Uterus (tissue), 3 donors: ENCODE measurements at regions not wholly inside any gene's neighbourhood (a gene's known extent, or its start where the extent isn't known, plus 50 kb on each side); places are given as distances from the start of the nearest gene placed in this dataset.

Experiments
- DNase-seq, 2 donors: peaks; one replicate each; pipeline ENCODE4 v3.0.0-alpha.2; 2019 to 2020
- H3K27ac ChIP-seq, 2 donors: fragments of 200-600 bp; sonication (generic); 1 replicate in 1 of 2; 2 replicates in 1 of 2; pipeline ENCODE4 v1.5.1; 2016 to 2018
- H3K27me3 ChIP-seq, 2 donors: fragments of 200-600 bp; sonication (generic); one replicate each; pipeline ENCODE4 v1.5.1; 2018 to 2019; ENCODE audit warnings: control low read depth in 1 of 2
- H3K36me3 ChIP-seq, 2 donors: fragments of 200-600 bp; sonication (generic); one replicate each; pipeline ENCODE4 v1.5.1; 2019; ENCODE audit warnings: control low read depth in 1 of 2
- H3K4me1 ChIP-seq, 2 donors: fragments of 200-600 bp; sonication (generic); one replicate each; pipeline ENCODE4 v1.5.1; 2018 to 2019; ENCODE audit warnings: control low read depth in 1 of 2
- H3K4me3 ChIP-seq, 2 donors: fragments of 200-600 bp; sonication (generic); 1 replicate in 1 of 2; 2 replicates in 1 of 2; pipeline ENCODE4 v1.5.1; 2018 to 2019; ENCODE audit warnings: mild to moderate bottlenecking in 1 of 2
- H3K9me3 ChIP-seq, 2 donors: fragments of 200-600 bp; sonication (generic); one replicate each; pipeline ENCODE4 v1.5.1; 2019; ENCODE audit warnings: control low read depth in 1 of 2
- POLR2A ChIP-seq, 2 donors: fragments of 450-650 bp; IDR thresholded peaks; one replicate each; pipeline ENCODE4 v1.6.1; 2016; ENCODE audit warnings: antibody characterized with exemption in 2 of 2, mild to moderate bottlenecking in 1 of 2, moderate library complexity in 1 of 2
- intact Hi-C: fragments of 100-400 bp; cut with DNase I; formaldehyde crosslinking; loops from one replicate; pipeline ENCODE4 v1.15.1; 2023; ENCODE audit warnings: low total_unique reads
- TF ChIP-seq, protein P1 (sequence below), 4 experiments: fragments of 200-600 bp in 2 of 4; fragments of 450-650 bp in 2 of 4; sonication (generic) in 2 of 4; IDR thresholded peaks; one replicate each; pipeline ENCODE4 v1.5.1; 2016 to 2019; ENCODE audit warnings: antibody characterized with exemption in 4 of 4, mild to moderate bottlenecking in 2 of 4, moderate library complexity in 1 of 4
- donor health status: DM: yes; HTN: yes; CAD: no.

GRCh38 chr4:57661517-57662090 is 551.4 kb upstream of the IGFBP7 start:
- Histone ChIP-seq H3K9me3 (no peaks in the 10 kb centered on the region), H3K27ac (no peak overlapping the region), H3K4me3 (no peak overlapping the region), H3K4me1 (no peaks in the 10 kb centered on the region), H3K27me3 (no peaks in the 10 kb centered on the region), H3K36me3 (no peaks in the 10 kb centered on the region)
- intact Hi-C loops: no loop called here
- DNase-seq: no peak
- TF ChIP-seq, protein P1, sequence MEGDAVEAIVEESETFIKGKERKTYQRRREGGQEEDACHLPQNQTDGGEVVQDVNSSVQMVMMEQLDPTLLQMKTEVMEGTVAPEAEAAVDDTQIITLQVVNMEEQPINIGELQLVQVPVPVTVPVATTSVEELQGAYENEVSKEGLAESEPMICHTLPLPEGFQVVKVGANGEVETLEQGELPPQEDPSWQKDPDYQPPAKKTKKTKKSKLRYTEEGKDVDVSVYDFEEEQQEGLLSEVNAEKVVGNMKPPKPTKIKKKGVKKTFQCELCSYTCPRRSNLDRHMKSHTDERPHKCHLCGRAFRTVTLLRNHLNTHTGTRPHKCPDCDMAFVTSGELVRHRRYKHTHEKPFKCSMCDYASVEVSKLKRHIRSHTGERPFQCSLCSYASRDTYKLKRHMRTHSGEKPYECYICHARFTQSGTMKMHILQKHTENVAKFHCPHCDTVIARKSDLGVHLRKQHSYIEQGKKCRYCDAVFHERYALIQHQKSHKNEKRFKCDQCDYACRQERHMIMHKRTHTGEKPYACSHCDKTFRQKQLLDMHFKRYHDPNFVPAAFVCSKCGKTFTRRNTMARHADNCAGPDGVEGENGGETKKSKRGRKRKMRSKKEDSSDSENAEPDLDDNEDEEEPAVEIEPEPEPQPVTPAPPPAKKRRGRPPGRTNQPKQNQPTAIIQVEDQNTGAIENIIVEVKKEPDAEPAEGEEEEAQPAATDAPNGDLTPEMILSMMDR (IDR thresholded peaks at IDR 0.05): no peak
- TF ChIP-seq POLR2A (IDR thresholded peaks at IDR 0.05): no peak

DNA sequence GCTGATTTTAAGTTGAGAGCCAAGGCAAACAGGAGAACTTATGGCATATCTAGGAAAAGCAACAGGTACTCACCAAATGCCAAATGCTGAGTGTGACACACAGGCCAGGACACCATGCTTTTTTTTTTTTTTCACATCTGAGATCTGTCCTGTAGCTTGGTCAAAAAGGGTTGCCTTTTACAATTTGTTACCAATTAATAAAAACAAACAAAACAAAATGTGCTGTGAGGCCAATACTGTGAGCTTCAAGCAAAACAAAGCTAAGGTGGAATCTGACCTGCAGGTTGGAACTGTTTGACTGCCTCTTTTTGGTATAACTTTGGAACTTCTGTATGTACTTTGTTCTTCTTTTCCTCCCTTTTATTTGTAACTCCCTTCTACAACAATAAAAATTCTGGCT is 548.5 kb upstream of the IGFBP7 start:
- H3K4me1 ChIP-seq: no peaks in the 10 kb centered on the region
- no peak for TF ChIP-seq POLR2A (IDR thresholded peaks at IDR 0.05)
- TF ChIP-seq, protein P1 (IDR thresholded peaks at IDR 0.05): no peak
- H3K27me3 ChIP-seq: no peaks in the 10 kb centered on the region
- no peak overlapping the region for H3K4me3 ChIP-seq
- H3K9me3 ChIP-seq: no peaks in the 10 kb centered on the region
- intact Hi-C loops: no loop called here
- DNase-seq: no peak
- no peaks in the 10 kb centered on the region for H3K36me3 ChIP-seq
- H3K27ac ChIP-seq: no peak overlapping the region

DNA sequence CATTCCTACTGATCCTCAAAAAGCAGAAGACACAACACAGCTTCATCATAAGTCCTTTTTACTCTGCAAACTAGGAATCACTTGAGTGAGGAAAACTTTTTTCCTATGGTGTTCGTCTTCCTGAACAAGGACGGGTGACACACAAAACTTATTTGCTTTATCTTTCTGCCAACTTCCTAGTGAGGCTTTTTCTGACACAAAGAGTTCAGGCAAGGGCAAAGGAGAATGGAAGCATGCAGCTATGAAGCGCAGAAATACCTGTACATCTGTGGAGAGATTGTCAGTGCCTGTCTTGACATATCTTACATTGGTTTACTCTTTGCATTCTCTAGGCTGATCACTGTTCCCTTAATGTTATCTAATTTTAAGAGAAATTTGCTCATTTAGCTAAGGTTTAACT is 548.0 kb upstream of the IGFBP7 start:
- intact Hi-C loops: no loop called here
- no peak for DNase-seq
- Histone ChIP-seq H3K9me3 (no peaks in the 10 kb centered on the region), H3K27me3 (no peaks in the 10 kb centered on the region), H3K4me3 (no peak overlapping the region), H3K4me1 (no peaks in the 10 kb centered on the region), H3K27ac (no peak overlapping the region), H3K36me3 (no peaks in the 10 kb centered on the region)
- no peak for TF ChIP-seq POLR2A (IDR thresholded peaks at IDR 0.05)
- TF ChIP-seq, protein P1 (IDR thresholded peaks at IDR 0.05): no peak

- intact Hi-C loops: no loop called here
- H3K4me1 ChIP-seq: no peaks in the 10 kb centered on the region
- no peaks in the 10 kb centered on the region for H3K27me3 ChIP-seq
- H3K27ac ChIP-seq: no peak overlapping the region
- no peak for DNase-seq
- TF ChIP-seq POLR2A (IDR thresholded peaks at IDR 0.05): no peak
- TF ChIP-seq, protein P1 (IDR thresholded peaks at IDR 0.05): no peak
- no peaks in the 10 kb centered on the region for H3K36me3 ChIP-seq
- H3K4me3 ChIP-seq: no peak overlapping the region
- no peaks in the 10 kb centered on the region for H3K9me3 ChIP-seq
Measured at GRCh38 chr4:57655342-57655741, 545.2 kb upstream of the IGFBP7 start.

GRCh38 chr4:57652779-57653178 is 542.6 kb upstream of the IGFBP7 start:
- no peak for DNase-seq
- Histone ChIP-seq H3K4me1 (no peaks in the 10 kb centered on the region), H3K27ac (no peak overlapping the region), H3K9me3 (no peaks in the 10 kb centered on the region), H3K36me3 (no peaks in the 10 kb centered on the region), H3K27me3 (peaks cover 0 to 5% of the 10 kb centered on the region in 2 donors), H3K4me3 (no peak overlapping the region)
- TF ChIP-seq, protein P1 (IDR thresholded peaks at IDR 0.05): no peak
- no peak for TF ChIP-seq POLR2A (IDR thresholded peaks at IDR 0.05)
- intact Hi-C loops: no loop called here
